IMR-90 (cell line): ENCODE measurements at regions not wholly inside any gene's neighbourhood (a gene's known extent, or its start where the extent isn't known, plus 50 kb on each side); places are given as distances from the start of the nearest gene placed in this dataset.

Experiments
- ATAC-seq: fragments of 200-7000 bp; cut with Tn5 transposase; 2 replicates; pipeline ENCODE4 v1.9.1; 2020; ENCODE audit warnings: low read depth, mild to moderate bottlenecking, moderate library complexity
- BruUV-seq: library from RNA; stranded (reverse); fragments of 400-500 nt; replicated peaks from 2 replicates; lab custom pipeline; 2021; lab: Mats Ljungman, UMichigan
- CTCF ChIA-PET: fragments of 300-600 bp; formaldehyde crosslinking; extraction: SDS; loops from one replicate; lab custom pipeline; 2021; ENCODE audit warnings: antibody characterized with exemption; lab: Yijun Ruan, JAX
- POLR2A ChIA-PET: fragments of 300-600 bp; sonication (Branson Sonifier 250); formaldehyde crosslinking; loops from one replicate; lab custom pipeline; 2022; ENCODE audit warnings: antibody characterized with exemption; ENCODE audit not compliant: unreplicated experiment; lab: Charles Lee
- DNase-seq: peaks from one replicate; pipeline ENCODE4 v3.0.0; 2013
- H2AFZ ChIP-seq: replicated peaks from 2 replicates; pipeline ENCODE3; 2013; ENCODE audit warnings: low read length, mild to moderate bottlenecking; ENCODE audit not compliant: poor library complexity
- H2AK5ac ChIP-seq: 2 replicates; pipeline ENCODE4 v1.6.1; 2013; ENCODE audit warnings: low read depth, low read length, inconsistent platforms
- H2AK9ac ChIP-seq: replicated peaks from 2 replicates; pipeline ENCODE3; 2013; ENCODE audit warnings: mild to moderate bottlenecking, low read depth, low read length, moderate library complexity; ENCODE audit not compliant: poor library complexity
- H2BK120ac ChIP-seq: 2 replicates; pipeline ENCODE4 v1.6.1; 2013; ENCODE audit warnings: low read depth, low read length, inconsistent platforms
- H2BK15ac ChIP-seq: 3 replicates; pipeline ENCODE4 v1.6.1; 2013; ENCODE audit warnings: low read depth, low read length, inconsistent platforms
- H2BK20ac ChIP-seq: 2 replicates; pipeline ENCODE4 v1.6.1; 2013; ENCODE audit warnings: low read depth, mild to moderate bottlenecking, inconsistent platforms, low read length, moderate library complexity
- H2BK5ac ChIP-seq: 2 replicates; pipeline ENCODE4 v1.6.1; 2013; ENCODE audit warnings: mild to moderate bottlenecking, low read depth, low read length, inconsistent platforms; ENCODE audit not compliant: poor library complexity, severe bottlenecking
- H3K14ac ChIP-seq: replicated peaks from 2 replicates; pipeline ENCODE4 v1.6.1; 2013; ENCODE audit warnings: low read depth, low read length, inconsistent platforms
- H3K18ac ChIP-seq: 2 replicates; pipeline ENCODE4 v1.6.1; 2013; ENCODE audit warnings: low read depth, low read length, control low read depth
- H3K23ac ChIP-seq: 2 replicates; pipeline ENCODE4 v1.6.1; 2013; ENCODE audit warnings: low read depth, low read length, inconsistent platforms
- H3K27ac ChIP-seq: 2 replicates; pipeline ENCODE4 v1.5.1; 2013; ENCODE audit warnings: mild to moderate bottlenecking, control low read depth, low read length; ENCODE audit not compliant: insufficient read depth
- H3K27me3 ChIP-seq: 2 replicates; pipeline ENCODE4 v1.6.1; 2013; ENCODE audit warnings: low read length; ENCODE audit not compliant: control insufficient read depth, insufficient read depth
- H3K36me3 ChIP-seq: 2 replicates; pipeline ENCODE4 v1.6.1; 2013; ENCODE audit warnings: low read length, mixed read lengths; ENCODE audit not compliant: control insufficient read depth, insufficient read depth
- H3K4ac ChIP-seq: 2 replicates; pipeline ENCODE4 v1.6.1; 2013; ENCODE audit warnings: low read depth, low read length, inconsistent platforms
- H3K4me1 ChIP-seq: 2 replicates; pipeline ENCODE4 v1.6.1; 2013; ENCODE audit warnings: low read length, mixed read lengths; ENCODE audit not compliant: control insufficient read depth, insufficient read depth
- H3K4me2 ChIP-seq: 2 replicates; pipeline ENCODE4 v1.6.1; 2013; ENCODE audit warnings: low read depth, mild to moderate bottlenecking, control low read depth, low read length, moderate library complexity
- H3K4me3 ChIP-seq: 2 replicates; pipeline ENCODE4 v1.5.1; 2013; ENCODE audit warnings: low read depth, mild to moderate bottlenecking, control low read depth, low read length, moderate library complexity; ENCODE audit not compliant: insufficient read depth
- H3K56ac ChIP-seq: 2 replicates; pipeline ENCODE4 v1.6.1; 2013; ENCODE audit warnings: low read length, inconsistent platforms; ENCODE audit not compliant: insufficient read depth; ENCODE audit errors: extremely low read depth
- H3K79me1 ChIP-seq, 2 experiments: 2 replicates each; pipeline ENCODE4 v1.6.1; 2013; ENCODE audit warnings: low read length in 2 of 2, inconsistent platforms in 1 of 2, low read depth in 1 of 2
- H3K9ac ChIP-seq: 2 replicates; pipeline ENCODE4 v1.6.1; 2013; ENCODE audit warnings: low read depth, low read length, control low read depth
- H3K9me1 ChIP-seq: 2 replicates; pipeline ENCODE4 v1.6.1; 2013; ENCODE audit warnings: low read length, inconsistent platforms; ENCODE audit not compliant: insufficient read depth
- H3K9me3 ChIP-seq: 2 replicates; pipeline ENCODE4 v1.6.1; 2013; ENCODE audit warnings: low read length; ENCODE audit not compliant: control insufficient read depth, insufficient read depth
- H4K20me1 ChIP-seq: 2 replicates; pipeline ENCODE4 v1.6.1; 2013; ENCODE audit warnings: low read length, inconsistent platforms; ENCODE audit not compliant: insufficient read depth
- H4K5ac ChIP-seq: 2 replicates; pipeline ENCODE4 v1.6.1; 2013; ENCODE audit warnings: mild to moderate bottlenecking, low read depth, low read length, control low read depth
- H4K8ac ChIP-seq, 2 experiments: 2 replicates each; pipeline ENCODE4 v1.6.1; 2013; ENCODE audit warnings: low read depth in 2 of 2, low read length in 2 of 2, control low read depth in 1 of 2, inconsistent platforms in 1 of 2
- H4K91ac ChIP-seq: 2 replicates; pipeline ENCODE4 v1.6.1; 2013; ENCODE audit warnings: low read depth, low read length, inconsistent platforms; ENCODE audit not compliant: insufficient read depth
- BHLHE40 ChIP-seq: fragments of 150-350 bp; IDR thresholded peaks from 2 replicates; pipeline ENCODE4 v1.6.1; 2016; ENCODE audit warnings: mild to moderate bottlenecking, low read depth, low read length
- FOS ChIP-seq: fragments of 150-350 bp; IDR thresholded peaks from 2 replicates; pipeline ENCODE4 v1.6.1; 2016; ENCODE audit warnings: low read depth, low read length
- POLR2A ChIP-seq: IDR thresholded peaks from 2 replicates; pipeline ENCODE4 v1.6.1; 2012; ENCODE audit warnings: mild to moderate bottlenecking, low read depth, low read length
- SMC3 ChIP-seq: fragments of 150-350 bp; IDR thresholded peaks from 2 replicates; pipeline ENCODE4 v1.6.1; 2016; ENCODE audit warnings: low read depth, mild to moderate bottlenecking, antibody characterized with exemption, low read length, moderate library complexity
- WGBS, 2 experiments: methylation state at CpG; one replicate each; pipeline versions ENCODE4 v1.1.5 to v1.1.7; 2013; ENCODE audit warnings: missing lambda C conversion rate in 2 of 2; ENCODE audit not compliant: insufficient read length in 1 of 2; ENCODE audit errors: extremely low coverage in 2 of 2; 5-methylcytosine and 5-hydroxymethylcytosine counted together
- dilution Hi-C: fragments of 300-500 bp; cut with HindIII; formaldehyde crosslinking; loops from one replicate; pipeline ENCODE4 v1.14.3; 2018; ENCODE audit warnings: low sequenced_read_pairs; ENCODE audit not compliant: unreplicated experiment
- in situ Hi-C: fragments of 300-500 bp; cut with MboI; formaldehyde crosslinking; loops from 3 replicates; pipeline ENCODE4 v1.14.3; 2019; ENCODE audit warnings: low sequenced_read_pairs, inconsistent platforms, mixed read lengths
- intact Hi-C: fragments of 100-400 bp; cut with micrococcal nuclease; formaldehyde crosslinking; loops from 2 replicates; pipeline ENCODE4 v1.10.0; 2022

DNA sequence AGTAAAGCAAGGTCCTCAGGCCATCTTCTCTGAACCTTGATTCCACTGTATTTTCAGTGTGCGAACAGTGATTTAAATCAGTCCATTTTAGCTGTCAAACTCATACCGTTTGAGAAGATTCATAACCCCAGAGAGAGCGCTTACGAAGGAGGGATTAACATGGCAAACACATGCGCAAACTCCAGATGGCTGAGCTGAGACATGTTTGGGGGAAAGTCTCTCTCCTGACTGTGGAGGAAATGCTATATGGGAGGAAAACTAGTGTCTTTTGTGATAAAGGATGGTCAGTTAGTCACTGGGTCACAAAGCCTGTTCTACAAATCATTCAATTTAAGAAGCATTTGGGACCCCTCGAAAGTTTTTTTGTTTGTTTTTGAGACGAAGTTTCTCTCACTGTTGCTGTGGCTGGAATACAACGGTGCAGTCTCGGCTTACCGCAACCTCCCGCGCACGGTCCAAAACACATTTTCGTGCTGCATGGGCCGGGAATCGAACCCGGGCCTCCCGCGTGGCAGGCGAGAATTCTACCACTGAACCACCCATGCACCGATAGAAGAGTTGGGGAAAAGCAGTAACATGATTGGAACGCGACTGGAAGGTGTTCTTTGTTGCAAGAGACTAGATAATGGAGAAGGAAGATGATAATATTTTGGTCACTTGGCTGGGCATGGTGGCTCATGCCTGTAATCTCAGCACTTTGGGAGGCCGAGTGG is 58.4 kb upstream of the CXADR start:
- ATAC-seq (peak; percentile 97), DNase-seq (peak; percentile 92)
- no peaks in the 10 kb centered on the region for H3K79me1 ChIP-seq
- dilution Hi-C loops = no loop called here
- no peaks in the 10 kb centered on the region for H3K9me3 ChIP-seq
- 0 out of 2 replicates have a peak, but pooled peaks have one; percentile 2 for TF ChIP-seq SMC3
- TF ChIP-seq BHLHE40 = peak; percentile 66; the same call in 1 of the 2 replicates
- peak; percentile 74 for TF ChIP-seq FOS
- no peak for TF ChIP-seq POLR2A
- H3K14ac ChIP-seq = no peak overlapping the region
- no peak overlapping the region for H2BK120ac ChIP-seq
- WGBS, 2 experiments = 43% methylated on average over 4 of the region's 24 CpGs; no CpG with 5 or more reads in 1 of the 2 experiments
- ChIA-PET POLR2A (no interaction called here), CTCF (interaction anchor here (0.7 kb wide), 1 partner anchor 148 kb away, joined by 3 read pairs; no protein-coding TSS in a partner anchor)
- peak overlapping the region; percentile 28; the same call in 1 of the 2 replicates for H3K4me2 ChIP-seq
- H3K9ac ChIP-seq = no peak overlapping the region
- no peak overlapping the region for H4K91ac ChIP-seq
- peak overlapping the region; percentile 66 for H2AFZ ChIP-seq
- H4K20me1 ChIP-seq = no peaks in the 10 kb centered on the region; the same call in 1 of the 2 replicates
- no peaks in the 10 kb centered on the region for H3K27me3 ChIP-seq
- no peak overlapping the region for H3K23ac ChIP-seq
- no peak overlapping the region for H3K56ac ChIP-seq
- TSS peak; percentile 99 for BruUV-seq
- no peak overlapping the region for H3K4ac ChIP-seq
- no peak overlapping the region for H3K27ac ChIP-seq
- no peak overlapping the region for H2AK5ac ChIP-seq
- H2AK9ac ChIP-seq = no peak overlapping the region
- peaks cover 3% of the 10 kb centered on the region; the same call in 1 of the 2 replicates for H3K4me1 ChIP-seq
- in situ Hi-C loops = loop anchor here (25.0 kb wide), 2 partner anchors 383 to 892 kb away; no protein-coding TSS in a partner anchor
- no peak overlapping the region for H3K4me3 ChIP-seq
- H3K36me3 ChIP-seq = no peaks in the 10 kb centered on the region
- no peak overlapping the region for H2BK20ac ChIP-seq
- H2BK15ac ChIP-seq = no peak overlapping the region
- H3K18ac ChIP-seq = no peak overlapping the region
- H3K9me1 ChIP-seq = peaks cover 5% of the 10 kb centered on the region; the same call in 1 of the 2 replicates
- no peak overlapping the region for H2BK5ac ChIP-seq
- H4K8ac ChIP-seq = no peak overlapping the region
- no peak overlapping the region for H4K5ac ChIP-seq
- intact Hi-C loops = no loop called here
